GM19324 (cell line): ENCODE measurements at regions not wholly inside any gene's neighbourhood (a gene's known extent, or its start where the extent isn't known, plus 50 kb on each side); places are given as distances from the start of the nearest gene placed in this dataset.
A peak's percentile ranks its signal among the peaks of the same experiment; 100 is the strongest.
"Not testable (repeated sequence)": the region's sequence is repeated elsewhere in the genome, so short reads cannot be mapped to it uniquely, and the experiment has no call there.

Experiments
- ATAC-seq: cut with Tn5 transposase; IDR thresholded peaks from one replicate; pipeline ENCODE4 v1.9.1; 2021; ENCODE audit warnings: mild to moderate bottlenecking, moderate library complexity; ENCODE audit not compliant: unreplicated experiment, low FRiP score

- ATAC-seq, result no peak
Measured at GRCh38 chr6:80540700-80541099, 434.2 kb downstream of the BCKDHB start.

GRCh38 chr6:80537118-80537972 lies 430.9 kb downstream of the BCKDHB start:
- no peak for ATAC-seq

- ATAC-seq, result no peak
Measured at GRCh38 chr6:80535914-80536565, 429.6 kb downstream of the BCKDHB start.

- ATAC-seq, result no peak
Measured at GRCh38 chr6:80531681-80532619, 425.5 kb downstream of the BCKDHB start.

GRCh38 chr6:80530103-80530502 lies 423.6 kb downstream of the BCKDHB start:
- no peak for ATAC-seq

- ATAC-seq, result no peak
Measured at GRCh38 chr6:80528115-80528514, 421.6 kb downstream of the BCKDHB start.

- no peak for ATAC-seq
Measured at GRCh38 chr6:80527552-80528052, 421.1 kb downstream of the BCKDHB start.

GRCh38 chr6:80523531-80523997 lies 417.1 kb downstream of the BCKDHB start:
- ATAC-seq, result peak; percentile 48

GRCh38 chr6:80523010-80523409 lies 416.5 kb downstream of the BCKDHB start:
- no peak for ATAC-seq

GRCh38 chr6:80522576-80522975 lies 416.1 kb downstream of the BCKDHB start:
- no peak for ATAC-seq

- no peak for ATAC-seq
Measured at GRCh38 chr6:80519811-80520594, 413.5 kb downstream of the BCKDHB start.

GRCh38 chr6:80517525-80517924 lies 411.1 kb downstream of the BCKDHB start:
- no peak for ATAC-seq

GRCh38 chr6:80510521-80510920 lies 404.1 kb downstream of the BCKDHB start:
- ATAC-seq, result not testable (repeated sequence)

- no peak for ATAC-seq
Measured at GRCh38 chr6:80508885-80509630, 402.6 kb downstream of the BCKDHB start.

- ATAC-seq, result no peak
Measured at GRCh38 chr6:80504882-80505281, 398.4 kb downstream of the BCKDHB start.

GRCh38 chr6:80503660-80504059 lies 397.2 kb downstream of the BCKDHB start:
- no peak for ATAC-seq

- no peak for ATAC-seq
Measured at GRCh38 chr6:80502871-80503270, 396.4 kb downstream of the BCKDHB start.

- ATAC-seq, result no peak
Measured at GRCh38 chr6:80501636-80502035, 395.2 kb downstream of the BCKDHB start.
